ENCODE measurements at regions not wholly inside any gene's neighbourhood (a gene's known extent, or its start where the extent isn't known, plus 50 kb on each side); places are given as distances from the start of the nearest gene placed in this dataset.
A peak's percentile ranks its signal among the peaks of the same experiment; 100 is the strongest.

DNA sequence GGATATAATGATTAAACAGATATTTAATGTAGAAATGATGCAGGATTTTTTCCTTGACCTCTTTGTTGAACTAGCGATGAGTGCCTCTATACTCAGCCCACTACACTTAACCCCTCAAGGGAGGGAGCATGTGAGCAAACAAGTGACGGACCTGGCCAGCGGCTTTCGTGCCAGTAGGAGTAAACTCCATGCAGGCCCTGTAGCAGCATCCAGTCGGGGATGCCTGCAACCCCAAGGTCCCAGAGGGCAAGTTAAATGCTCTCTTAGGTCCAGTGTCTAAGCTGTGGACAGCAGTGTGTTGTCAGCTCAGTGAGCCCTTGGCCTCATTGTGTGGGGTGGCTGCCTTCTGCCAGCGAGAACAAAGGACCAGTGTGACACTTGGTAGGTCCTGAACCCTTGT lies 708.7 kb downstream of the TECRL start:
- ChIA-PET POLR2A (no interaction called here), CTCF (interaction anchor here (0.7 to 0.9 kb wide), 2 partner anchors 15 to 957 kb away, joined by 3 to 5 read pairs; no protein-coding TSS in a partner anchor)
- no peaks in the 10 kb centered on the region for H3K36me3 Mint-ChIP-seq (ENCODE audit: insufficient read depth, unreplicated experiment)
- DNase-seq (ENCODE audit: unreplicated experiment): no peak
- BruUV-seq (replicated peaks): no TSS peak
- TF ChIP-seq, protein P1, sequence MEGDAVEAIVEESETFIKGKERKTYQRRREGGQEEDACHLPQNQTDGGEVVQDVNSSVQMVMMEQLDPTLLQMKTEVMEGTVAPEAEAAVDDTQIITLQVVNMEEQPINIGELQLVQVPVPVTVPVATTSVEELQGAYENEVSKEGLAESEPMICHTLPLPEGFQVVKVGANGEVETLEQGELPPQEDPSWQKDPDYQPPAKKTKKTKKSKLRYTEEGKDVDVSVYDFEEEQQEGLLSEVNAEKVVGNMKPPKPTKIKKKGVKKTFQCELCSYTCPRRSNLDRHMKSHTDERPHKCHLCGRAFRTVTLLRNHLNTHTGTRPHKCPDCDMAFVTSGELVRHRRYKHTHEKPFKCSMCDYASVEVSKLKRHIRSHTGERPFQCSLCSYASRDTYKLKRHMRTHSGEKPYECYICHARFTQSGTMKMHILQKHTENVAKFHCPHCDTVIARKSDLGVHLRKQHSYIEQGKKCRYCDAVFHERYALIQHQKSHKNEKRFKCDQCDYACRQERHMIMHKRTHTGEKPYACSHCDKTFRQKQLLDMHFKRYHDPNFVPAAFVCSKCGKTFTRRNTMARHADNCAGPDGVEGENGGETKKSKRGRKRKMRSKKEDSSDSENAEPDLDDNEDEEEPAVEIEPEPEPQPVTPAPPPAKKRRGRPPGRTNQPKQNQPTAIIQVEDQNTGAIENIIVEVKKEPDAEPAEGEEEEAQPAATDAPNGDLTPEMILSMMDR (IDR thresholded peaks at IDR 0.05; ENCODE audit: unreplicated experiment): no peak
- H3K27ac Mint-ChIP-seq (ENCODE audit: low read depth, unreplicated experiment): peak overlapping the region; percentile 27
- H3K4me1 Mint-ChIP-seq (ENCODE audit: insufficient read depth, unreplicated experiment): peaks cover 6% of the 10 kb centered on the region
- intact Hi-C loops (cut with micrococcal nuclease): no loop called here
- no peaks in the 10 kb centered on the region for H3K9me3 Mint-ChIP-seq (ENCODE audit: unreplicated experiment)
- no peaks in the 10 kb centered on the region for H3K27me3 Mint-ChIP-seq (ENCODE audit: insufficient read depth, unreplicated experiment)
- H3K4me3 Mint-ChIP-seq (ENCODE audit: unreplicated experiment): no peak overlapping the region

DNA sequence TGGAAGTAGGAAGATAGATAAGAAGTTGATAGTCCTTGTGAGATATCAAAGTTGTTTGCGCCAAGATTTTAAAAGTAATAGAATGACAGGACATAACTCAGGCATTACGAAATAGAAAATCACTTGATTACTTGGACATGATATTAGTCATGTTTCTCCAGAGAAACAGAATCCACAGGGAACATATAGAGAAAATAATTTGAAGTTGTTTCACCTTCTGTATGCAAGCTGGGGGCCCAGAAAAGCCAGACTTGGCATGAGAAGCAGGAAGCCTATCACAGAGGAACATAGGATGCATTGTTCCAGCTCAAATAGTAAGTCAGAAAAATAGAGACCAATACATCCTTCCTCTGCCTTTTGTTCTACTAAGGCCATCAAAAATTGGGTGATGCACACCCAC lies 715.9 kb downstream of the TECRL start:
- Mint-ChIP-seq H3K36me3 (ENCODE audit: insufficient read depth, unreplicated experiment) (no peaks in the 10 kb centered on the region), H3K27ac (ENCODE audit: low read depth, unreplicated experiment) (no peak overlapping the region), H3K27me3 (ENCODE audit: insufficient read depth, unreplicated experiment) (no peaks in the 10 kb centered on the region), H3K9me3 (ENCODE audit: unreplicated experiment) (peaks cover 8% of the 10 kb centered on the region), H3K4me1 (ENCODE audit: insufficient read depth, unreplicated experiment) (peaks cover 28% of the 10 kb centered on the region), H3K4me3 (ENCODE audit: unreplicated experiment) (no peak overlapping the region)
- peak; percentile 25 for DNase-seq (ENCODE audit: unreplicated experiment)
- TF ChIP-seq, protein P1 (IDR thresholded peaks at IDR 0.05; ENCODE audit: unreplicated experiment): no peak
- ChIA-PET POLR2A (no interaction called here), CTCF (no interaction called here)
- BruUV-seq (replicated peaks): no TSS peak
- intact Hi-C loops (cut with micrococcal nuclease): no loop called here

DNA sequence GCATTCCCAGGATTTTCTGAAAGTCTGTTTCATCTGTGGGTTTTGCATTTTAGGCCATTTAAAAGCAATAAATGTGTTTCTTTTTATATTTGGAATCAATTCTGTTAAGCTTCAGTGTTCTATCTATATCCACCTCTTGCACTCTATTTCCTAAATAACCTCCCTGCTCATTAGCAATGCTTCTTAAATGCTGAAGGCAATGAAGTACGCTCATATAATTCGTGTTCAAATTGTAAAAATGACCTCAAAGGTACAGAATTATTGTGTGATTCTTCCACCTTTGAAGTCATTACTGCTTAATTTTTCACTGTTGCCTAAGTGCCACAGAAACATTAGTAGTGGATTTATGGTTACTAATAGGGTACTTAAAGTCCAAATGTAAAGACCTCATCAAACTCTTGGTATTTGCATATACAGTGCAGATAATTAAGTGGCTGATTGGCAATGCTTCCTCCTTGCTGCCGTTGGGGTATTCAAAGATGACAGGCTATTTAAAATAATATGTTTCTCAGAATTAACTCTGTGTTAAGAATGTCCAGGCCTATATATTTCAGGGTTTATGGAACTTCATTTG lies 730.8 kb downstream of the TECRL start:
- POLR2A ChIA-PET: no interaction called here
- DNase-seq (ENCODE audit: unreplicated experiment): no peak
- H3K27ac Mint-ChIP-seq (ENCODE audit: low read depth, unreplicated experiment): no peak overlapping the region
- no peaks in the 10 kb centered on the region for H3K4me1 Mint-ChIP-seq (ENCODE audit: insufficient read depth, unreplicated experiment)
- H3K4me3 Mint-ChIP-seq (ENCODE audit: unreplicated experiment): no peak overlapping the region
- H3K27me3 Mint-ChIP-seq (ENCODE audit: insufficient read depth, unreplicated experiment): no peaks in the 10 kb centered on the region
- CTCF ChIA-PET: no interaction called here
- TF ChIP-seq, protein P1 (IDR thresholded peaks at IDR 0.05; ENCODE audit: unreplicated experiment): no peak
- intact Hi-C loops (cut with micrococcal nuclease): no loop called here
- BruUV-seq (replicated peaks): no TSS peak
- H3K36me3 Mint-ChIP-seq (ENCODE audit: insufficient read depth, unreplicated experiment): no peaks in the 10 kb centered on the region
- H3K9me3 Mint-ChIP-seq (ENCODE audit: unreplicated experiment): no peaks in the 10 kb centered on the region

DNA sequence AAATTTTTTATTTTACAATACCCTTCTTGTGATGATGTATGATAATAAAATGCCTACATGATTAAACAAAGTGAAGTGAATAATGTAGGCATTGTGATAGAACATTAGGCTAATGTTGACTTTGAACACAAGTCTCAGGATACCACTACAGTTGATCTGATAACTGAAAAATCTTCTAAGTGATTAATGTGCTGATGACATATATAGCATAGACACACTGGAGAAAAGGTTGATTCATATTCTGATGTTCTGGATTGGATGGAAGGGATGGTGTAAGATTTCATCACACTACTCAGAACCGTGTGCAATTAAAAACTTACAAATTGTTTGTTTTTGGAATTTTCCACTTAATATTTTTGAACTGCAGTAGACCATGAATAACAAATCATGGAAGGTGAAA lies 738.5 kb downstream of the TECRL start:
- no peak overlapping the region for H3K4me3 Mint-ChIP-seq (ENCODE audit: unreplicated experiment)
- H3K9me3 Mint-ChIP-seq (ENCODE audit: unreplicated experiment): no peaks in the 10 kb centered on the region
- intact Hi-C loops (cut with micrococcal nuclease): no loop called here
- ChIA-PET POLR2A (no interaction called here), CTCF (no interaction called here)
- TF ChIP-seq, protein P1 (IDR thresholded peaks at IDR 0.05; ENCODE audit: unreplicated experiment): no peak
- no peak for DNase-seq (ENCODE audit: unreplicated experiment)
- H3K27ac Mint-ChIP-seq (ENCODE audit: low read depth, unreplicated experiment): no peak overlapping the region
- BruUV-seq (replicated peaks): no TSS peak
- H3K4me1 Mint-ChIP-seq (ENCODE audit: insufficient read depth, unreplicated experiment): no peaks in the 10 kb centered on the region
- no peaks in the 10 kb centered on the region for H3K27me3 Mint-ChIP-seq (ENCODE audit: insufficient read depth, unreplicated experiment)
- H3K36me3 Mint-ChIP-seq (ENCODE audit: insufficient read depth, unreplicated experiment): no peaks in the 10 kb centered on the region

Measured in MCF 10A (cell line).